ENCODE measurements at regions not wholly inside any gene's neighbourhood (a gene's known extent, or its start where the extent isn't known, plus 50 kb on each side); places are given as distances from the start of the nearest gene placed in this dataset.

DNA sequence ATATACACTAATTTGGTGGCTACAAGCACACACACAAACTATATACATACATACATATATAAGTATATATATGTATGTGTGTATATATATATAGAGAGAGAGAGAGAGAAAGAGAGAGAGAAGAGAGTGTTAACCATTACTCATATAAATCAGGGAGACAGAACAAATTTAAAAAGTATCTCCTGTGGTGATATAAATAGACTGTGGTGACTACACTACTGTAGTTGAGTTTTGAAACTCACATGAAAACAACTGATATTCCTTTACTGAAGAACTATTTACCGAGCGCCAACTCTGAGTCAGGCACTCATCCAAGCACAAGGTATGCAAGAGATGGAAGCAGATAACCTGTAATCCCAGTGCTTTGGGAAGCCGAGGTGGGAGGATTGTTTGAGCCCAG, 67.3 kb upstream of the ANO6 start:
- TF ChIP-seq, protein P1, sequence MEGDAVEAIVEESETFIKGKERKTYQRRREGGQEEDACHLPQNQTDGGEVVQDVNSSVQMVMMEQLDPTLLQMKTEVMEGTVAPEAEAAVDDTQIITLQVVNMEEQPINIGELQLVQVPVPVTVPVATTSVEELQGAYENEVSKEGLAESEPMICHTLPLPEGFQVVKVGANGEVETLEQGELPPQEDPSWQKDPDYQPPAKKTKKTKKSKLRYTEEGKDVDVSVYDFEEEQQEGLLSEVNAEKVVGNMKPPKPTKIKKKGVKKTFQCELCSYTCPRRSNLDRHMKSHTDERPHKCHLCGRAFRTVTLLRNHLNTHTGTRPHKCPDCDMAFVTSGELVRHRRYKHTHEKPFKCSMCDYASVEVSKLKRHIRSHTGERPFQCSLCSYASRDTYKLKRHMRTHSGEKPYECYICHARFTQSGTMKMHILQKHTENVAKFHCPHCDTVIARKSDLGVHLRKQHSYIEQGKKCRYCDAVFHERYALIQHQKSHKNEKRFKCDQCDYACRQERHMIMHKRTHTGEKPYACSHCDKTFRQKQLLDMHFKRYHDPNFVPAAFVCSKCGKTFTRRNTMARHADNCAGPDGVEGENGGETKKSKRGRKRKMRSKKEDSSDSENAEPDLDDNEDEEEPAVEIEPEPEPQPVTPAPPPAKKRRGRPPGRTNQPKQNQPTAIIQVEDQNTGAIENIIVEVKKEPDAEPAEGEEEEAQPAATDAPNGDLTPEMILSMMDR (IDR thresholded peaks at IDR 0.05), result no peak
- no peak for TF ChIP-seq POLR2A (IDR thresholded peaks at IDR 0.05)
- TF ChIP-seq EP300 (IDR thresholded peaks at IDR 0.05), result no peak
